Body of pancreas (tissue), 4 donors: ENCODE measurements at regions not wholly inside any gene's neighbourhood (a gene's known extent, or its start where the extent isn't known, plus 50 kb on each side); places are given as distances from the start of the nearest gene placed in this dataset.

Experiments
- CTCF ChIP-seq, 7 experiments: fragments of 450-650 bp in 4 of 7; fragments of 200-600 bp in 3 of 7; sonication (generic) in 3 of 7; IDR thresholded peaks; one replicate each; pipeline ENCODE4 v1.5.1; 2016 to 2019; ENCODE audit warnings: antibody characterized with exemption in 7 of 7
- POLR2A ChIP-seq, 3 donors: fragments of 450-650 bp; IDR thresholded peaks; one replicate each; pipeline ENCODE4 v1.6.1; 2016; ENCODE audit warnings: antibody characterized with exemption in 3 of 3, mild to moderate bottlenecking in 2 of 3

GRCh38 chr13:107851670-107852069, 363.7 kb downstream of the LIG4 start:
- no peak for TF ChIP-seq POLR2A (IDR thresholded peaks at IDR 0.05)
- no peak for TF ChIP-seq CTCF (IDR thresholded peaks at IDR 0.05)
